Cerebellar cortex (tissue), 1 donor: ENCODE measurements at regions not wholly inside any gene's neighbourhood (a gene's known extent, or its start where the extent isn't known, plus 50 kb on each side); places are given as distances from the start of the nearest gene placed in this dataset.
A peak's percentile ranks its signal among the peaks of the same experiment; 100 is the strongest.

Experiments used
- DNase-seq: peaks from one replicate; pipeline ENCODE4 v3.0.0-alpha.2; 2015; ENCODE audit warnings: low spot score

- no peak for DNase-seq
Observed at GRCh38 chr14:71672596-71672995, 259.6 kb upstream of the RGS6 start.

DNA sequence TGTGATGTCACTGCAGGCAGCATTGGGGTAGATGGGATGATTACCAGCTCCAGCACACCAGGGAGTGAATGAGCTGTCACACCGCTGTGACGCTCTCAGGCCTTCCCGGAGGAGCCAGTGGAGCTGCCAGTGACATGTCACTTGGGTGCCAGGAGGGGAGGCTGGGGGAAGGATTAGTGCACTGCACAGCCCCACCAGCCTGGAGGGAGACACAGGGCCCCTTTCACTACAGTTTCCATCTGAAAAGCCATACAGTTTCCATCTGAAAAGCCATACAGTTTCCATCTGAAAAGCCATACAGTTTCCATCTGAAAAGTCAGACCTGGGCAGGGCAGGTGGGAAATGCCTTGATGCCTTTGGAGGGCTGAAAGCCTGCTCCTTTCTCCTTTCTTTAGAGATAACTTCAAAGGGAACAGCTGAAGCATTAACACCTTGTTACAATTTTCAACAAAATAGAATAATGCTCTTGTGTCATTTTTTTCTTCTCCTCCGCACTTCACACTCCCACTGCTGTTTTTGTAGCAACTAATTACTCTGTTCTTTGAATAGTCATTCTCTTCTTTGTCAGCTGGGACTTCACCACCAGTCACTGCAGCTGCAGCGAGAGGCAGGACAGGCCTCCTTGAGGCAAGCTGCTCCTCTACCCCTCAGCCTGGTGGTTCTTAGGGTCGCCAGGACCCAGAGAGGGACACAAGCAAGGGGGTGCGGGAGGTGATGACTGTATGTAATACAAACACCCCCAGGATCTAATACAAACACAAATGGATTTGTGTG, 256.9 kb upstream of the RGS6 start:
- no peak for DNase-seq

DNA sequence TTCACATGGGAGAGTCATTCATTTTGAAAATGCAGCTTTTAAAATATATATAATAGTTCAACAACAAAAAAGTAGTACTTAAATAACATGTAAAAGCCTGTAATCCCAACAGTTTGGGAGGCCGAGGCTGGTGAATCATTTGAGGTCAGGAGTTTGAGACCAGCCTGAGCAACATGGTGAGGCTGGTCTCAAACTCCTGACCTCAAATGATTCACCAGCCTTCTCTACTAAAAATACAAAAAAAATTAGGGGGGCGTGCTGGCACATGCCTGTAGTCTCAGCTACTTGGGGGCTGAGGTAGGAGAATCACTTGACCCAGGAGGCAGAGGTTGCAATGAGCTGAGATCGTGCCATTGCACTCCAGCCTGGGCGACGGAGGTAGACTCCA, 256.3 kb upstream of the RGS6 start:
- no peak for DNase-seq

- no peak for DNase-seq
Observed at GRCh38 chr14:71680736-71681387, 251.4 kb upstream of the RGS6 start.

DNA sequence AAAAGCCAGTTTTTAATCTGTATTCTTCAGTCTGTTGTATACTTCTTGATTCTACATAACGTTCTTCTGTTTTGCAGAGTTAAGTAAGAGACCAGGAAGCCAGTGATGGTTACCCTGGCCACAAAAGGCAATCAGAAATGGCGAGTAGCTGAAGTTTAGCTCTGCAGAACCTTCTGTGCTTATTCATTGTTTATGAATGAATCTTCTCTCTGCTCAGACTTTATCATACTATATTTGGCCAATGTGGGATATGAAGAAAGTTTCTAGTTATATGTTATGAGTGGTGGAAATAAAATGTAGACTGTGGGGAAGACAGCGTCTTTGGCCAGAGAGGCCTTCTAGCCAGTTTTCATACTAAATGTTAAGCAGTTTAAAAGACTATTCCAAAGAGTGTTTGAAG, 249.9 kb upstream of the RGS6 start:
- DNase-seq: no peak

DNA sequence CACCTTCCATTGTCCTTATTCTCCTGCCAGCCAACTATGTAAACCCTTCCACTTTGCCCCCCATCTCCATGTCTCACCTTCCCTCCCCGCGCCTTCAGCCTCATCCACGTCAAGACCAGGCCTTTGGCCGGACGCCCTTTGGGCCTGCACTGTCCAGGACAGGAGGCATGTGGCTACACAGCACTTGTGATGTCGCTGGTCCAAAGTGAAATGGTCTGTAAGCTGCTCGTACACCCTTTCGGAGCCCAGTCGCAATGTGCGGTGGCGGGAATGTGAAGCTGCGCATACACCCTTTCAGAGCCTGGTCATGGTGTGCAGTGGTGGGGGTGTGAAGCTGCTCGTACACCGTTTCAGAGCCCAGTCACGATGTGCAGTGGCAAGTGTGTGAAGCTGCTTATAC, 247.9 kb upstream of the RGS6 start:
- DNase-seq: no peak

DNA sequence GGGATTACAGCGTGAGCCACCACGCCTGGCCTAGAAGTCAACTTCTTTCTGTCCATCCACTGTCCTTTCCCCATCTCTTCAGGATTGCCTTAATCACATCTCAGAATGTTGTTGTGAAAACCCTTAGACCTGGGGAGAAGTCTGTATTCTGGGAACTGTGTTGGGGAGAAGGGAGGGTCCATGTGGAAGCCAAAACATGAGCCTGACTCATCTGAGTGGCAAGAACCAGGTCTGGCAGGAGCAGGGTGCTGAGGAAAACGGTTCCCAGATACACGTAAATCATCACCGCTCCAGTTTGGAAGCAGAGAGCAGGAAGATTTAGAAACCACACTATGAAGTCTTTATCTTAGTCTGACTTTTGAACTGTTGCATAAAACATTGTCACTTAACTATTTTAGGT, 245.6 kb upstream of the RGS6 start:
- DNase-seq: no peak

DNA sequence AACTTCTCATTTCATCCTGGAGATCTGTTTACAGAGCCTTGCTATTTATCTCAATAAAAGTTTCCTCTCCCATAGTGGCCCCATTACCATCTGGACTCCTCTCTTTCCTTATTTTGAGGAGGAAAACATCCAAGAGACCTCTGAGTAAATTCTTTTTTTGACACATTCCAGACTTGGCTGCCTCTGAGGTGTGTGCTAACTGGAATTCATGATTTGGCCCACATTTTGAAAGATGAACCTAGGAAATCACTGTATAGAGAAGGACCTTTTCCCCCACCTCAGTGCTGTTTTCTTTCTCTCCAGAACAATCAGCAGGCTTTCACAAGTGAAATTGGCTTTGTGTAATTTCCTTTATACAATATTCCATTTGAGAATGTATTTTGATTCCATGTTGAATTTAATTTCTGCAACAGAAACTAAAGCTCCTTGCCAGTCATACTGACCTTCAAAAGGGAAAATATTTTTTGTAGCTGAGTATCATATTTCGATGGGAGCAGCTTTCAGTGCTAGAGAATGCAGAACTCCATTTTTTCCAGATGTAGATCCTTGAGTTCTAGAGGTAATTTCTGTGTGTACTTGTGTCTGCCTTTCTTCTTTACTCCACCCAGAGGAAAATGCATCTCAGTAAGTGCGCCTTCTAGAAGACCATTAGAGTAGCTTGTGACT, 244.9 kb upstream of the RGS6 start:
- no peak for DNase-seq

DNA sequence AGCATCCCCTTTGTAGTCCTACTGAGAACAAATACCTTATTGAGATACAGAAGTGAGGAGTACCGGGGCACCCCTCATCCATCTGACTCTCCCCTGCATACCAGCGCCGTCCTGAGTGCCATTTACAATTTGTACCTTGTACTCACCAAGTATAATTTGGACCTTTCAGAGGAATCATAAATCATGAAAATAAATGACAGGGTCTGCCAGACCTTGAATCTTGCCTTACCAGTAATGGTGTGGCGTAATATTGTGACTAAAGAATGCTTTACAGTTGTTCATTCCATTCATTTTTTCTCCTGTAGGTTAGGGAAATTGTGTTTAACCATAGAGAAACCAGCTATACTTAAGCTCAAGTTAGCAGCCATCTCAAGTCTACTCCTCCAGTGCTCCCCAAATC, 243.7 kb upstream of the RGS6 start:
- DNase-seq: no peak

DNA sequence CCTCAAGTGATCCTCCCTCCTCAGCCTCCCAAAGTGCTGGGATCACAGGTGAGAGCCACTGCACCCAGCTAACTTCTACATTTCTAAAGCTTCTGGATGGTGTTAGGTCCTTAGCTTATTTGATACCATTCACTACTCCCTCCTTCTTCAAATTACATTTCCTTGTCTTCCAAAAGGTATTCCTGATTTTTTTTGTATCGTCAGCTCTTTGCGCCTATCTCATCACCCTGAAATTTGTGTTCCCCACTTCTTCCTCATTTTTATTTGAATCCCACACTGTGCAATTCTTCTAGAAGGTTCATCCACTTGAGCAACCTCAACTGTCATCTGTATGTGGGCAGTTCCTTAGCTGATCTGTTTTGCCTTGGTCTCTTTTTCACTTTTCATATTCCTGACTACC, 241.8 kb upstream of the RGS6 start:
- no peak for DNase-seq

DNA sequence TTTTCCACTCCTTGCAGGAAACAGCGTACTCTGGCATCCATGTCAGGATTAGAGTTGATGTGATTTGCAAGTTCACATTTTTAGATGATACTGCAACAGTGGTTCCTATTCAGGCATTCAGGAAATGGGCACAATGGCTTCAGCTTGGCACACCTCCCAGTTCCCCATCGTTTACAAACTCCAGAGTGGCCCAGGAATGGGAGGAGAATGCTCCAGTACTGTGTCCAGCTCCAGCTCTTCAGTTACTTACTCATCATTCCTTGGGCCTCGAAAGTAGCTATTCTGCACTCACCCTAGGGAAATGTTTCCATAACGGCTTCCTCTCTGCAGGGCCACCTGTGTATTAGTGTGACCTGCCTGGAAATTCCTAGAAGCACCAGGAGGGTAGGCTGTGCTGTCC, 239.7 kb upstream of the RGS6 start:
- no peak for DNase-seq

DNA sequence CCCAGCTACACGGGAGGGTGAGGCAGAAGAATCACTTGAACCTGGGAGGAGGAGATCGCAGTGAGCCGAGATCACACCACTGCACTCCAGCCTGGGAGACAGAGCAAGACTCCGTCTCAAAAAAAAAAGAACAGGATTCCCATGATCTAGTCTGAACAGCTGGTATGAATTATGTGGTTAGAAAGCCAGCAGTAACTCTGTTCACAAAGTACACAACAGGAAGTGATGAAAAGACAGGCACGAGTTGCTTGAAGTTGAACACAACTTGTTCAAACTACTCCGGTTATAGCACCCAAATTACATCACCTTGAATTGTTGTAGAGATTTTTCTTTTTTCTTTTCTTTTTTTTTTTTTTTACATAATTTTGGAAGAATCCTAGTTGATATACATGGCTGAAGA, 238.8 kb upstream of the RGS6 start:
- DNase-seq: no peak

DNA sequence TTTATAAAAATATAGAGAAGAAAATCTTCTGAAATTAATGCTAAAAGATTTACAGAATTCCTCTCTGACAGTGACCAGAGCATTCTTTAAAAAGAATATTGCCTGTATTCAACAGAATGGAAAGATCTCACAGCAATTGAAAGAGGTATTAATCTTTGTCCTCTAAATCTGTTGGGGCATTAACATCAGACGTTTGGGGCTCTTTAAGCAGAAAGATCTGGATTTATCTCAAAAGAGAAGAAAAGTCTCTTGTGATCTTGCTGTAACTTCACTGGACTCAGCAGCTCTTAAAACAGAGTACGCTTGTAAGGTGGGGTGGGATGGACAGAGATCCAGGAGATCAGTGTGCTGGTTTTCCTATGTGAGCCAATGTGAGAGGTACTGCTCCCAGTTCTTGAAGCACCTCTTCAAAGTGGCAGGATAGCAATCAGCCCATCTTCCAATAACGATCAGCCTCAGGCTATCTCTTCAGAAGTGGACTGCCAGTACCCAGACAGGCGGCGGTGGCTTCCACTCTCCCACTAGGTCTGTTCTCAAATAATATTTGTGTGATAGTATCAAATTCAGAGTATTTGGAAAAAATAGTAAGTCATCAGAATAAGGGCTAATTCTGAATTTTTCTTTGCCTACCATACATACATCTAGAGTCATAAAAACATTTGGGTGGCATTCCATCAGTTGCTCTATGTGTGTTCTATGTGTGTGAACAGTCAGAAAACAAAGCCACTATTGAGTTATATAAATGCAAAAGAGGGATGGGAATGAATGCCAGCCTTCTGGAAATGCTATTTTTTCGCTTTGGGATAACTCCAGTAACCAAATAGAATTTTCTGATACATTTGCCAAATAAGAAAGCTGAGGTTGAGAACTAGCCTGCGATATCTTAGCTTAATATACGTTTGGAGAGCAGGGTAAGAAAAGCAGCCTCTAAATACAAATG, 237.4 kb upstream of the RGS6 start:
- peak; percentile 23 for DNase-seq

GRCh38 chr14:71695611-71696350, 236.4 kb upstream of the RGS6 start:
- no peak for DNase-seq

- DNase-seq: no peak
Observed at GRCh38 chr14:71698027-71698426, 234.2 kb upstream of the RGS6 start.

DNA sequence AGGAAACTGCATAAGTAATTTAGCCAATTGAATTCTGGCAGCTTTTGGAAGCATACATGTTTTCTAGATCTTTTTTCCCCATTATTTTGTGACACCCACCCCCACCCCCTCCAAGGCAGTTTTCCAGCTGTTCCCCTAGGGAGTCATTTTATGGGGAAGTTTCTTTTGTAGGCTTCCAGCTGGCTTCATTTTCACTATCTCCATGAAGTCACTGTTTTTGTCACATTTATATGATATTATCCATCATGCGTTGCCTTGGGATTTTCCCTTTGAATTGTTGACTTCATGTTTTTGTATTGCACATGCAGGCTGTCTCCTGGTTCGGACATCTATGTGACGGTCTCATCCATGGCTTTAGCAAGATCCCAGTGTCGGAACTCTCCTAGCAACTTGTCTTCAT, 233.6 kb upstream of the RGS6 start:
- no peak for DNase-seq

DNA sequence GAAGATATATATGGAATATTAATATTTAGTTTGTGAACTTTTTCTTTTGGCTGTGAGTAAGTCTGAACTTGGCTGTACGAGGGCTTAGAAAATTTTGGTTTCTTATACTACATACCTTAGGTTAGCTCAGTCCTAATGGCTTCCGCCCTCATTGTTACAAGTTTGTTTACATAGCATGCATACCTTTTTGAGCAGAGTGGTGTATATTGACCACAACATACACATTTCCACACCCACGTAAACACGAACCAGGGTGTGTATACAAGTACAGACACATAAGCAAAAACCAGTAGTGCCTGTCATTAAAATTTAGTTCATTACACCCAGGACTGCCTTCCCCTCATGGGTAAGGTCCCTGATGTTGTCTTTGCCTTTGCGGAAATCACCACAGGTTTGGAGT, 230.2 kb upstream of the RGS6 start:
- no peak for DNase-seq

- no peak for DNase-seq
Observed at GRCh38 chr14:71702786-71703185, 229.4 kb upstream of the RGS6 start.

DNA sequence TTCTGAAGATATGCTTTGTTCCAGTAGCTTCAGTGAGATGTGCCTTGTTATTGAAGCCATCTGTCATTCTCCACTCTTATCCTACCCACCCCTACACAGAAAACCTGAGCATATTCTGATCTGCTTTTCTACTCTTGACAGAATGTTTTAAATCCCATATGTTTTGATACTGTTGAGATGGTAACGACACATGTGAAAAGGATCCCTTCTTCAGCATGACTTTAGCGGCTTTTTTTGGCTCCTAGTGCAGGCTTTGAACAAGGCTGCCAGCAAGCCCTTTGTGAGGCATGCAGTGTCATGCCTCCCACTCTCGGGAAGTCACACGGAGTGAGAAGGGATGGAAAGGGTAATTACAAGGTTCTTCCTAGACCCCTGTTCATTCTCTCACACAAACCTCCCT, 228.8 kb upstream of the RGS6 start:
- peak; percentile 64 for DNase-seq

GRCh38 chr14:71704210-71704609, 228.0 kb upstream of the RGS6 start:
- no peak for DNase-seq

- no peak for DNase-seq
Observed at GRCh38 chr14:71705460-71705859, 226.8 kb upstream of the RGS6 start.

- no peak for DNase-seq
Observed at GRCh38 chr14:71709076-71709475, 223.2 kb upstream of the RGS6 start.
